ENCODE measurements at regions not wholly inside any gene's neighbourhood (a gene's known extent, or its start where the extent isn't known, plus 50 kb on each side); places are given as distances from the start of the nearest gene placed in this dataset.

DNA sequence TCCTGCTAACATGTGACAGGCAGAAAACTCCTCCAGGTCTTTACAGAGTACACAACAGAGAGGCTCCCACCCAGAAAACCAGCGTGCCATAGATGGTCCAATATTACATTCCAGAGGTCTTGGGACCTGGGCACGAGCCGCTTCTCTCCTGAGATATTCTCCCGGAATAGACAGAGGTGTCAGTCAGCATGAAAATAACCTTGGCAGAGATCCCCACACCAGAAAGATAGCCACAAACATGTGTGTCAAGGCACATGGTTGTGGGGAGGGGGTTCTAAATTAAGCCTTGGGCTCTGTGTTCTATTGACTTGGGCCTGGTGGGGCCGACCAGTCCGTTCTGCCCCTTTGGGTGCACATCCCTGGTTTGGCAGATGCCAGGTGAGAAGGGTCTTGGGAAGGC, 78.4 kb downstream of the BOD1 start:
- TF ChIP-seq, protein P1, sequence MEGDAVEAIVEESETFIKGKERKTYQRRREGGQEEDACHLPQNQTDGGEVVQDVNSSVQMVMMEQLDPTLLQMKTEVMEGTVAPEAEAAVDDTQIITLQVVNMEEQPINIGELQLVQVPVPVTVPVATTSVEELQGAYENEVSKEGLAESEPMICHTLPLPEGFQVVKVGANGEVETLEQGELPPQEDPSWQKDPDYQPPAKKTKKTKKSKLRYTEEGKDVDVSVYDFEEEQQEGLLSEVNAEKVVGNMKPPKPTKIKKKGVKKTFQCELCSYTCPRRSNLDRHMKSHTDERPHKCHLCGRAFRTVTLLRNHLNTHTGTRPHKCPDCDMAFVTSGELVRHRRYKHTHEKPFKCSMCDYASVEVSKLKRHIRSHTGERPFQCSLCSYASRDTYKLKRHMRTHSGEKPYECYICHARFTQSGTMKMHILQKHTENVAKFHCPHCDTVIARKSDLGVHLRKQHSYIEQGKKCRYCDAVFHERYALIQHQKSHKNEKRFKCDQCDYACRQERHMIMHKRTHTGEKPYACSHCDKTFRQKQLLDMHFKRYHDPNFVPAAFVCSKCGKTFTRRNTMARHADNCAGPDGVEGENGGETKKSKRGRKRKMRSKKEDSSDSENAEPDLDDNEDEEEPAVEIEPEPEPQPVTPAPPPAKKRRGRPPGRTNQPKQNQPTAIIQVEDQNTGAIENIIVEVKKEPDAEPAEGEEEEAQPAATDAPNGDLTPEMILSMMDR (IDR thresholded peaks at IDR 0.05): no peak
- no peak for TF ChIP-seq POLR2A (IDR thresholded peaks at IDR 0.05)
- no peak for TF ChIP-seq POLR2AphosphoS5 (IDR thresholded peaks at IDR 0.05)
